M059J (cell line): ENCODE measurements at regions not wholly inside any gene's neighbourhood (a gene's known extent, or its start where the extent isn't known, plus 50 kb on each side); places are given as distances from the start of the nearest gene placed in this dataset.
"Not testable (repeated sequence)": the region's sequence is repeated elsewhere in the genome, so short reads cannot be mapped to it uniquely, and the experiment has no call there.

Experiments used
- DNase-seq: peaks from one replicate; pipeline ENCODE4 v3.0.0-alpha.2; 2012; ENCODE audit warnings: low read depth

- no peak for DNase-seq
These were observed 154.5 kb downstream of the CRPPA start for GRCh38 chr7:16266877-16267276.

GRCh38 chr7:16266470-16266869 is 154.9 kb downstream of the CRPPA start:
- not testable (repeated sequence) for DNase-seq

- no peak for DNase-seq
These were observed 155.4 kb downstream of the CRPPA start for GRCh38 chr7:16265863-16266458.

- no peak for DNase-seq
These were observed 156.2 kb downstream of the CRPPA start for GRCh38 chr7:16264823-16265804.

GRCh38 chr7:16264036-16264819 is 157.1 kb downstream of the CRPPA start:
- DNase-seq: no peak

- not testable (repeated sequence) for DNase-seq
These were observed 158.0 kb downstream of the CRPPA start for GRCh38 chr7:16263377-16263776.

GRCh38 chr7:16261654-16262053 is 159.7 kb downstream of the CRPPA start:
- no peak for DNase-seq

GRCh38 chr7:16261100-16261499 is 160.2 kb downstream of the CRPPA start:
- no peak for DNase-seq

- no peak for DNase-seq
These were observed 161.1 kb downstream of the CRPPA start for GRCh38 chr7:16260236-16260728.

- not testable (repeated sequence) for DNase-seq
These were observed 164.9 kb downstream of the CRPPA start for GRCh38 chr7:16256419-16256818.

GRCh38 chr7:16255952-16256351 is 165.4 kb downstream of the CRPPA start:
- not testable (repeated sequence) for DNase-seq

GRCh38 chr7:16250655-16251054 is 170.7 kb downstream of the CRPPA start:
- DNase-seq: not testable (repeated sequence)

GRCh38 chr7:16249204-16249603 is 172.1 kb downstream of the CRPPA start:
- DNase-seq: not testable (repeated sequence)

GRCh38 chr7:16248556-16248955 is 172.8 kb downstream of the CRPPA start:
- not testable (repeated sequence) for DNase-seq

- no peak for DNase-seq
These were observed 176.9 kb downstream of the CRPPA start for GRCh38 chr7:16244469-16244868.

GRCh38 chr7:16242920-16243319 is 178.4 kb downstream of the CRPPA start:
- DNase-seq: no peak

- no peak for DNase-seq
These were observed 180.3 kb downstream of the CRPPA start for GRCh38 chr7:16241017-16241416.

- DNase-seq: no peak
These were observed 185.0 kb downstream of the CRPPA start for GRCh38 chr7:16236381-16236780.

GRCh38 chr7:16235147-16236114 is 185.9 kb downstream of the CRPPA start:
- DNase-seq: no peak

- no peak for DNase-seq
These were observed 186.7 kb downstream of the CRPPA start for GRCh38 chr7:16234493-16235146.
